Heart right ventricle (tissue), 16 donors: ENCODE measurements at regions not wholly inside any gene's neighbourhood (a gene's known extent, or its start where the extent isn't known, plus 50 kb on each side); places are given as distances from the start of the nearest gene placed in this dataset.

Source experiments
- ATAC-seq, 8 donors: fragments of 200-7000 bp; cut with Tn5 transposase; one replicate each; pipeline ENCODE4 v1.9.1; 2020; ENCODE audit warnings: mild to moderate bottlenecking in 8 of 8, moderate library complexity in 8 of 8, moderate number of reproducible peaks in 1 of 8
- DNase-seq, 2 donors: peaks; one replicate each; pipeline ENCODE4 v3.0.0-alpha.2; 2020
- H3K27ac ChIP-seq, 10 donors: fragments of 200-600 bp; sonication (generic) in 2 of 10; one replicate each; pipeline versions ENCODE4 v1.5.0 to v1.8.0; 2020 to 2022; ENCODE audit warnings: mild to moderate bottlenecking in 3 of 10
- H3K27me3 ChIP-seq, 7 donors: fragments of 200-600 bp; one replicate each; pipeline ENCODE4 v1.8.0; 2021 to 2022; ENCODE audit warnings: mild to moderate bottlenecking in 2 of 7
- H3K36me3 ChIP-seq, 9 donors: fragments of 200-600 bp; sonication (generic) in 1 of 9; one replicate each; pipeline versions ENCODE4 v1.5.0 to v1.8.0; 2020 to 2022; ENCODE audit warnings: mild to moderate bottlenecking in 2 of 9
- H3K4me1 ChIP-seq, 9 donors: fragments of 200-600 bp; sonication (generic) in 1 of 9; one replicate each; pipeline versions ENCODE4 v1.5.0 to v1.8.0; 2020 to 2022; ENCODE audit warnings: mild to moderate bottlenecking in 4 of 9
- H3K4me3 ChIP-seq, 10 donors: fragments of 200-600 bp; sonication (generic) in 2 of 10; one replicate each; pipeline versions ENCODE4 v1.5.0 to v1.8.0; 2020 to 2022; ENCODE audit warnings: mild to moderate bottlenecking in 7 of 10, moderate library complexity in 2 of 10
- H3K9me3 ChIP-seq, 11 donors: fragments of 200-600 bp in 10 of 11; sonication (generic) in 2 of 11; one replicate each; pipeline versions ENCODE4 v1.5.0 to v1.8.0; 2013 to 2022; ENCODE audit warnings: mild to moderate bottlenecking in 2 of 11, control low read depth in 1 of 11, moderate library complexity in 1 of 11
- CTCF ChIP-seq, 9 donors: fragments of 200-600 bp; sonication (generic) in 2 of 9; IDR thresholded peaks; one replicate each; pipeline versions ENCODE4 v1.5.0 to v1.8.0; 2021 to 2022; ENCODE audit warnings: antibody characterized with exemption in 9 of 9, mild to moderate bottlenecking in 5 of 9, moderate library complexity in 1 of 9
- WGBS, 2 donors: extraction: QIAGEN DNeasy Blood & Tissue Kit; methylation state at CpG; one replicate each; pipeline ENCODE4 v1.1.7; 2013; ENCODE audit warnings: inconsistent platforms in 1 of 2; 5-methylcytosine and 5-hydroxymethylcytosine counted together
- intact Hi-C, 10 donors: fragments of 100-400 bp; cut with DNase I; formaldehyde crosslinking; loops; one replicate each; pipeline versions ENCODE4 v1.11.1 to v1.14.2; 2022
- donor health status: Arrhythmogenic right ventricular cardiomyopathy.
- donor health status: ischemic (EF 13 %, LVEDD 7.1; RV severe dilation, severe dysfunction).
- donor health status: healthy with polysubstance abuse.
- donor health status: DM: no; HTN: yes; CAD: no.
- donor health status: DM: no; HTN: no; CAD: no.
- donor health status: ischemic (EF 25% LVEDD 6.9; RV normal size, moderate dysfunction).
- donor health status: ischemic (EF 25% LVEDD 5.7; RV mildly dilated, moderate dysfunction).
- donor health status: healthy.
- donor health status: DM: yes; HTN: yes; CAD: no.
- donor health status: Ischemic cardiomyopathy.
- donor health status: ischemic (EF 35%, LVEDD 5.7; RV mildly dilated, moderate dysfunction).
- donor health status: nonischemic (EF 11% LVEDD 7.7; RV severe dilation, severe dysfunction).
- donor health status: DM: yes; HTN: yes; CAD: no.
- donor health status: PGD.
- donor health status: ischemic (EF 29% LVEDD 5.4; RV normal size, mild dysfunction).
- donor health status: nonischemic (EF 23%, LVEDD 6.1; RV moderate dilation, normal function).

- no peaks in the 10 kb centered on the region for H3K27me3 ChIP-seq
- TF ChIP-seq CTCF (IDR thresholded peaks at IDR 0.05), result no peak
- no peak overlapping the region for H3K27ac ChIP-seq
- peaks cover 0 to 7% (median 0%) of the 10 kb centered on the region in 11 donors for H3K9me3 ChIP-seq
- no peaks in the 10 kb centered on the region for H3K36me3 ChIP-seq
- DNase-seq (no peak), ATAC-seq (no peak)
- no peak overlapping the region for H3K4me3 ChIP-seq
- H3K4me1 ChIP-seq, result no peaks in the 10 kb centered on the region
- intact Hi-C loops, result no loop called here
Observed at GRCh38 chr14:41482861-41483260, 123.8 kb upstream of the LRFN5 start.

- DNase-seq (no peak), ATAC-seq (no peak)
- no peak overlapping the region for H3K4me3 ChIP-seq
- no peaks in the 10 kb centered on the region for H3K9me3 ChIP-seq
- H3K36me3 ChIP-seq, result no peaks in the 10 kb centered on the region
- H3K4me1 ChIP-seq, result no peaks in the 10 kb centered on the region
- H3K27me3 ChIP-seq, result no peaks in the 10 kb centered on the region
- 32 to 44% methylated on average over 1 of the region's 1 CpG for WGBS, 2 donors
- no peak for TF ChIP-seq CTCF (IDR thresholded peaks at IDR 0.05)
- intact Hi-C loops, result no loop called here
- H3K27ac ChIP-seq, result no peak overlapping the region
Observed at GRCh38 chr14:41476526-41476925, 130.2 kb upstream of the LRFN5 start.

- intact Hi-C loops, result no loop called here
- H3K27me3 ChIP-seq, result no peaks in the 10 kb centered on the region
- TF ChIP-seq CTCF (IDR thresholded peaks at IDR 0.05), result no peak
- no peak overlapping the region for H3K4me3 ChIP-seq
- DNase-seq (no peak), ATAC-seq (no peak)
- no peaks in the 10 kb centered on the region for H3K36me3 ChIP-seq
- H3K27ac ChIP-seq, result no peak overlapping the region
- no peaks in the 10 kb centered on the region for H3K9me3 ChIP-seq
- no peaks in the 10 kb centered on the region for H3K4me1 ChIP-seq
Observed at GRCh38 chr14:41461380-41461779, 145.3 kb upstream of the LRFN5 start.

GRCh38 chr14:41457393-41457792 lies 149.3 kb upstream of the LRFN5 start:
- H3K9me3 ChIP-seq, result no peaks in the 10 kb centered on the region
- 79 to 91% methylated on average over 1 of the region's 1 CpG for WGBS, 2 donors
- no peaks in the 10 kb centered on the region for H3K36me3 ChIP-seq
- no peak for TF ChIP-seq CTCF (IDR thresholded peaks at IDR 0.05)
- ATAC-seq, result no peak
- no peaks in the 10 kb centered on the region for H3K4me1 ChIP-seq
- intact Hi-C loops, result no loop called here
- H3K27me3 ChIP-seq, result no peaks in the 10 kb centered on the region
- no peak overlapping the region for H3K27ac ChIP-seq
- no peak for DNase-seq
- no peak overlapping the region for H3K4me3 ChIP-seq

- no peak for TF ChIP-seq CTCF (IDR thresholded peaks at IDR 0.05)
- ATAC-seq (no peak), DNase-seq (no peak)
- H3K27ac ChIP-seq, result no peak overlapping the region
- 32 to 33% methylated on average over 3 of the region's 3 CpGs for WGBS, 2 donors
- H3K4me1 ChIP-seq, result no peaks in the 10 kb centered on the region
- no peak overlapping the region for H3K4me3 ChIP-seq
- H3K27me3 ChIP-seq, result no peaks in the 10 kb centered on the region
- H3K9me3 ChIP-seq, result no peaks in the 10 kb centered on the region
- intact Hi-C loops, result no loop called here
- no peaks in the 10 kb centered on the region for H3K36me3 ChIP-seq
Observed at GRCh38 chr14:41449066-41449465, 157.6 kb upstream of the LRFN5 start.
